ENCODE measurements at regions not wholly inside any gene's neighbourhood (a gene's known extent, or its start where the extent isn't known, plus 50 kb on each side); places are given as distances from the start of the nearest gene placed in this dataset.

- TF ChIP-seq CTCF (conservative IDR thresholded peaks at IDR 0.05 in 1 of 2, IDR thresholded peaks at IDR 0.05 in 1 of 2; ENCODE audit: low read depth in 1 of 2, low read length in 2 of 2): no peak
- no peak for TF ChIP-seq EZH2 (IDR thresholded peaks at IDR 0.05; ENCODE audit: low read length, missing control alignments)
These were observed 724.3 kb upstream of the SLITRK1 start for GRCh38 chr13:84606616-84607015.
